Mesothelial cell of epicardium (in vitro differentiated cells): ENCODE measurements at regions not wholly inside any gene's neighbourhood (a gene's known extent, or its start where the extent isn't known, plus 50 kb on each side); places are given as distances from the start of the nearest gene placed in this dataset.
A peak's percentile ranks its signal among the peaks of the same experiment; 100 is the strongest.
"Not testable (repeated sequence)": the region's sequence is repeated elsewhere in the genome, so short reads cannot be mapped to it uniquely, and the experiment has no call there.

Experiments used
- DNase-seq, 2 experiments: peaks; one replicate each; pipeline ENCODE4 v3.0.0; 2021; ENCODE audit warnings: low spot score in 2 of 2; ENCODE audit not compliant: unreplicated experiment in 2 of 2
- H3K27ac Mint-ChIP-seq: 2 replicates; pipeline ENCODE4 v1.8.0; 2021; ENCODE audit warnings: mixed read lengths
- H3K27me3 Mint-ChIP-seq: 2 replicates; pipeline ENCODE4 v1.8.0; 2021; ENCODE audit warnings: low read depth, mixed read lengths
- H3K36me3 Mint-ChIP-seq: 2 replicates; pipeline ENCODE4 v1.8.0; 2021; ENCODE audit warnings: mixed read lengths
- H3K4me1 Mint-ChIP-seq: 2 replicates; pipeline ENCODE4 v1.8.0; 2021; ENCODE audit warnings: mixed read lengths
- H3K4me3 Mint-ChIP-seq: 2 replicates; pipeline ENCODE4 v1.8.0; 2021; ENCODE audit warnings: mild to moderate bottlenecking, moderate library complexity, mixed read lengths
- H3K9me3 Mint-ChIP-seq: 2 replicates; pipeline ENCODE4 v1.8.0; 2021; ENCODE audit warnings: mixed read lengths
- TF ChIP-seq, protein P1 (sequence below): fragments of 200-600 bp; sonication (generic); IDR thresholded peaks from one replicate; pipeline ENCODE4 v1.5.0; 2021; ENCODE audit warnings: antibody characterized with exemption; ENCODE audit not compliant: unreplicated experiment

DNA sequence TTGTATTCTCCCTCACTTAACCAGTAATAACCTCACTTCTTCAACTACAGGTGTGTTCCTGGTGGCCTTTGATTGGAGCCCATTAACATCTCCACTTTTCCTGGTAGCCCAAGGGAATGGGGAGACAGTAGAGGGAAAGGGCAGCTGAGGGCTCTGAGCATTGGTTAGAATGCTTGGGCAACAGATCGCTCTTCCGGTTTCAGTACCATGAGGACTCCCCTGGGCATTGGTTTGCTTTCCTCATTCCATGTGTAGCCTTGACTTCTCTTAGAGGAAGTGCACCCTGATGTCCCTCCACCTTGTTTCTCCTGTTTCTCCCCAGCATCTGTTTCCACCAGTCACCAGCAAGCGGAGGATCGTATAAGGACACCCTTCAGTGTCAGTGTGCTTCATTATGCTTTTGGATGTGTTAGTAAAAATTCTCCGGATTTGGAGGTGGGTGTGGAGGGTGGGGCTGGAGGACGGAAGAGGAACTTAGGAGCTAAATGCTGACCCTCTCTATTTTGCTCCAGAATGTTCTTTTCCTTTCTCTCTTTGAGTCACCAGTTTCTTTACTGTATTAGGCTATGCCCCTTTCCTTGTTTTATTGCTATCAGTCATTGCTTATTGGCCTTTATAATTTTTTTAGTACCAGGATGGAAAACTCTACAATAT, 50.6 kb upstream of the ZNG1B start:
- H3K27ac Mint-ChIP-seq, DNase-seq, H3K9me3 Mint-ChIP-seq, H3K4me1 Mint-ChIP-seq, H3K36me3 Mint-ChIP-seq, H3K4me3 Mint-ChIP-seq: not testable (repeated sequence)
- peaks cover 61% of the 10 kb centered on the region for H3K27me3 Mint-ChIP-seq

DNA sequence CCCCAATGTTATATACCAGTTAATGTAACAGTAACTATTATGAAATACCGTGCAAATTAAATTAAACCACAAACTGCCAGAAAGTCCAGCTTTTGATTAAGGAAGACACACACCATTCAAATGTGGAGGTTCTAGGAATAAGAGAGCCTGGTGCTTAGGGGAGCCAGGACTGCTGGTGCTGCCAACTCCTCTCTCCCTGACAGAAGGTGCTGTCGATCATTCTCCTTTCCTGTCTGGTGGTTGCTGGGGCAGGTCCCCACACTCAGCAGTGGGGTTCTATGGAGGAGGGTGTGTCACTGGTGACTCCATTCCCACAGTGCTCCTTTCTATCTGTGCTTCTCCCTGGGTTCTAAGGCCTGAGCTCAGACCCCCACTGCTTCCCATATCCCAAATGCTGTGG, 57.9 kb upstream of the ZNG1B start:
- not testable (repeated sequence) for H3K36me3 Mint-ChIP-seq, H3K4me3 Mint-ChIP-seq, H3K9me3 Mint-ChIP-seq, H3K27ac Mint-ChIP-seq, H3K4me1 Mint-ChIP-seq, DNase-seq
- H3K27me3 Mint-ChIP-seq, result peaks cover 71% of the 10 kb centered on the region

DNA sequence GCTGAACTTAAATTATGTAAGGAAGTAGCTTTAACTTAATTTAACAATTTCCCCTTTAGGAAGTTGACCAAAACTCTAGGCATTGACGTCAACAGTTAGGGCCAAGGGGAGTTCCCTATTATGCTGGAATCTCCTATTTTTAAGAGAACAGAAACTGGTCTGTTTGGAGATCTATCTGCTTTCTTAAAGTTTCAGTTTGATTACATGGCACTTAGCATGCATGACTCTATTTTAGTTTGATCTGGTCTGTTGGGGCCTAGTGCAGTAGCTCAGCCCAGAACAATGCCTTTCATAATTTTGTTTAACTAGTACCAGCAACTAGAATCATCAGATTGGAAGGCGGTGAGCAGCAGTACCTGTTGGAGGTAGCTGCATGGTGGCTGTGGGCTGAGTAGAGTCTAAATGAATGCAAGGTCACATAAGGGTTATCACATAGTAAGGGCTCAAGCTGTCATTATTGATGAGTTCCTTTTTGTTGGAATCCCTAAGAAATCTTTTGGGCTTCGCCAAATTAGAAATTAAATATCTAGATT, 60.5 kb upstream of the ZNG1B start:
- Mint-ChIP-seq H3K36me3 (no peaks in the 10 kb centered on the region), H3K27me3 (peaks cover 67% of the 10 kb centered on the region), H3K9me3 (no peaks in the 10 kb centered on the region), H3K27ac (no peak overlapping the region), H3K4me3 (no peak overlapping the region), H3K4me1 (no peaks in the 10 kb centered on the region)
- DNase-seq, result no peak
- TF ChIP-seq, protein P1, sequence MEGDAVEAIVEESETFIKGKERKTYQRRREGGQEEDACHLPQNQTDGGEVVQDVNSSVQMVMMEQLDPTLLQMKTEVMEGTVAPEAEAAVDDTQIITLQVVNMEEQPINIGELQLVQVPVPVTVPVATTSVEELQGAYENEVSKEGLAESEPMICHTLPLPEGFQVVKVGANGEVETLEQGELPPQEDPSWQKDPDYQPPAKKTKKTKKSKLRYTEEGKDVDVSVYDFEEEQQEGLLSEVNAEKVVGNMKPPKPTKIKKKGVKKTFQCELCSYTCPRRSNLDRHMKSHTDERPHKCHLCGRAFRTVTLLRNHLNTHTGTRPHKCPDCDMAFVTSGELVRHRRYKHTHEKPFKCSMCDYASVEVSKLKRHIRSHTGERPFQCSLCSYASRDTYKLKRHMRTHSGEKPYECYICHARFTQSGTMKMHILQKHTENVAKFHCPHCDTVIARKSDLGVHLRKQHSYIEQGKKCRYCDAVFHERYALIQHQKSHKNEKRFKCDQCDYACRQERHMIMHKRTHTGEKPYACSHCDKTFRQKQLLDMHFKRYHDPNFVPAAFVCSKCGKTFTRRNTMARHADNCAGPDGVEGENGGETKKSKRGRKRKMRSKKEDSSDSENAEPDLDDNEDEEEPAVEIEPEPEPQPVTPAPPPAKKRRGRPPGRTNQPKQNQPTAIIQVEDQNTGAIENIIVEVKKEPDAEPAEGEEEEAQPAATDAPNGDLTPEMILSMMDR, result no peak

DNA sequence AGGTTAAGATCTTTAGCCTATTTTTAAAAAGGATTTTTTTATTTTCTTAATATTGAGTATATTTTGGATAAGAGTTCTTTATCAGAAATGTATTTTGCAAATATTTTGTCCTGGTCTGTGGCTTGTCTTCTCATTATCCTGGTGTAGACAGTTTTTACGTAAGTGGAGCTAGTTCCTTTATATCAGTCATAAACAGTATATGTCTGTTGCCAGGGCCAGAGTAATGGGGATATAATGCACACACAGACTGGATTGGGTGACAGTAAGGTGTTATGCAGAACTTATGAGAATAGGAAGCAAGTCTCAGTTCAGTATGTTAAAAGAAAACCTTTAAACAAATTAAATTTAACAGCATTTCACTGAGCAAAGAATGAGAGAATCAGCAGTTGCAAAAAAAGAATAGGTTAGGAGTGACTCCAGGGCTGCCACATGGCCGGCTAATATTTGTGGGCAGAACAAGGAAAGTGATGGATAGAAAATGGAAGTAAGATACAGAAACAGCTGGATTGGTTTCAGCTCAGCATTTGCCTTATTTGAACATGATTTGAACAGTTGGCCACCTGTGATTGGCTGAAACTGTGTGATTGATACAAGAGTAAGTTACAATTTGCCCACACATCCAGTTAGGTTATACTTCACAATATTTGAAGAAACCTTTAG, 61.1 kb upstream of the ZNG1B start:
- Mint-ChIP-seq H3K4me1 (no peaks in the 10 kb centered on the region), H3K27ac (no peak overlapping the region), H3K27me3 (peaks cover 62% of the 10 kb centered on the region), H3K9me3 (no peaks in the 10 kb centered on the region), H3K4me3 (no peak overlapping the region), H3K36me3 (no peaks in the 10 kb centered on the region)
- TF ChIP-seq, protein P1, result no peak
- DNase-seq, result no peak

DNA sequence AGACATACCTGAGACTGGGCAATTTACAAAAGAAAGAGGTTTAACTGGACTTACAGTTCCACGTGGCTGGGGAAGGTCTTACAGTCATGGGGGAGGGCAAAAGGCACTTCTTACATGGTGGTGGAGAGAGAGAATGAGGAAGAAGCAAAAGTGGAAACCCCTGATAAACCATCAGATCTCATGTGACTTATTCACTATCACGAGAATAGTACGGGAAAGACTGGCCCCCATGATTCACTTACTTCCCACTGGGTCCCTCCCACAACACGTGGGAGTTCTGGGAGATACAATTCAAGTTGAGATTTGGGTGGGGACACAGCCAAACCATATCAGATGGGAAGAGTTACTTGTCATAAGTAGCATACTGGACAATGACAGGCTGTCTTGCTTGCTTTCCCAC, 62.6 kb upstream of the ZNG1B start:
- not testable (repeated sequence) for H3K4me1 Mint-ChIP-seq, H3K4me3 Mint-ChIP-seq, H3K27ac Mint-ChIP-seq, H3K36me3 Mint-ChIP-seq, DNase-seq, H3K9me3 Mint-ChIP-seq
- peaks cover 58% of the 10 kb centered on the region for H3K27me3 Mint-ChIP-seq

DNA sequence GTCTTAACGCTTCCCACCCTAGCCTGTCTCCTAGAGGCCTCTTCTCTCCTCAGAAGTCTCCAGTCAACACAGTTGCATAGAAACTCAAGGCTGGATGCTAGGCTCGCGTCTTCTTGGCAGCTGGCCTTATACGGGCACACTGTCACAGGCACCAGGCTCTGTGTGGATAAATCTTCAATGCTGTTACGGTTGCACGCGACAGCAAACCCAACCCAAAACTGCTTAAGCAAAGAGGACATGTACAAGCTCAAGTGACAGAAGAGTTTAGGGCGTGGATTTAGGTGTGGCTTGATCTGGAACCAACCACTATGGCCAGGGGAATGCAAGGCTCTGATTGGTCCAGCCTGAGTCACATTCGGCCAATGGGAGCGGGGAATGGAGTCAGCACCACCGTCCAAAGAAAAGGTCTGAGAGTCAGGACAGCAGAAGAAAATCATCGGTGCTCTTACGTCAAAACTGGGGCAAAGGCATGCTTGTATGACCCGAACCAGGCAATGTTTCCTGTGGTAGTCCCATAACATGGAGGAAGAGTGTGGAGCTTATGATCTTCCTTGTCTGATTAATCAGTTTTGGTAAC, 65.1 kb upstream of the ZNG1B start:
- not testable (repeated sequence) for H3K9me3 Mint-ChIP-seq, H3K4me1 Mint-ChIP-seq, DNase-seq, H3K27ac Mint-ChIP-seq, H3K36me3 Mint-ChIP-seq, H3K4me3 Mint-ChIP-seq
- peaks cover 48% of the 10 kb centered on the region for H3K27me3 Mint-ChIP-seq

DNA sequence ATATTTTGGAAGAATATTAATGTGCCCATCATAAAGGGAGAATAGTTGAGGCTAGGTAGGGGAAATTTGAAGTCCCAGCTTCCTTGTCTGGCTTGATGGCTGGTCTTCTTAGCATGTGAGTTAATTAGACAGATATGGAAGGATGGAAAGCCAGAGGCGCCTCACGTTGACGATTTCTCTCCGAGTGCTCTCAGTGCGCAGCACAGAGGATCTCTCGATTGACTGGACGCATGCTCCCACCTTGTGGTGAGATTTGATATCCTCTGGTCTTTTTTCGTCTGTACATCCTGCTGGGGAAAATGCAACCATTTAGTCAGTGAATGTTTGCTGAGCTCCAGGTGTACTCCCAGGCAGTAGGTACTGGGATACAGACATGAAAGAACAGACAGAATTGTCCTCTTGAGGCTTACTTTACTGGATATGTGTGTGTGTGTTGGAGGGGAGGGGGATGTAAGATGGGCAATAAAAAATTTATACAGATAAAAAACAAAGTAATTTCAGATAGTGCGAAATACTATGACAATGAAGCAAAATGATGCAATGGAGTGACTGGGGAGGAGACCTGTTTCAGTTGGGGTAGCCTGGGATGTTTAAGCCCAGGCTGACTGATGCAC, 66.9 kb upstream of the ZNG1B start:
- Mint-ChIP-seq H3K36me3 (no peaks in the 10 kb centered on the region), H3K4me1 (peaks cover 4% of the 10 kb centered on the region), H3K4me3 (no peak overlapping the region), H3K27me3 (peaks cover 50% of the 10 kb centered on the region), H3K27ac (no peak overlapping the region), H3K9me3 (no peaks in the 10 kb centered on the region)
- TF ChIP-seq, protein P1, result peak; percentile 76
- peak in 1 of 2 experiments; percentile 75 for DNase-seq
